ENCODE measurements at regions not wholly inside any gene's neighbourhood (a gene's known extent, or its start where the extent isn't known, plus 50 kb on each side); places are given as distances from the start of the nearest gene placed in this dataset.
A peak's percentile ranks its signal among the peaks of the same experiment; 100 is the strongest.

DNA sequence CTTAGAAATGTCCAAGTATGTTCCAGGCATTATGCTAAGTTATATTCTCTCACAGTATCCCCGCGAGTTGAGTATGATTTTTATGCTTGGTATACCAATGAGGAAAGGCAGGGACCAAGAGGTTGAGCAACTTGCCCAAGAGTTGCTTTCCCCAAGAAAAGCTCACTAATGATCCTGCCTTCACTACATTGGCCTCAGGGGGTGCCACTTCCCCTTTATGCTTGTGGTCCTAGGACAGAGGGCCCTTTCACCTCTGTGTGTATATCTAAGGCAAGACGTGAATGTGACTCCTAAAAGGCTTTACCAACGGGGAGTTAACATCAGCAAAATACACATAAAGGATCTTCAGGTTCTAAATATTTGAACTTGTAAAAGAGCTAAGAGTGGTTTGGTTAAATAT is 164.4 kb upstream of the CPEB2 start:
- no peak overlapping the region for H2AFZ ChIP-seq (ENCODE audit: low read length)
- H3K14ac ChIP-seq (ENCODE audit: insufficient read length) = no peak overlapping the region
- no peaks in the 10 kb centered on the region for H4K20me1 ChIP-seq (replicated peaks in 1 of 2; ENCODE audit: control insufficient read depth in 1 of 2, insufficient read depth in 2 of 2, low read length in 2 of 2)
- no peak overlapping the region for H3K27ac ChIP-seq (ENCODE audit: low read depth, low read length)
- no peak overlapping the region for H4K8ac ChIP-seq (ENCODE audit: extremely low read depth, insufficient read depth, low read length)
- no peak overlapping the region for H2BK120ac ChIP-seq (replicated peaks; ENCODE audit: low read depth, low read length)
- H3K9ac ChIP-seq (replicated peaks in 1 of 4; ENCODE audit: extremely low read depth in 1 of 4, low read depth in 3 of 4, low read length in 3 of 4) = no peak overlapping the region
- H4K91ac ChIP-seq (replicated peaks; ENCODE audit: insufficient read length, low read length) = no peak overlapping the region
- no peak overlapping the region for H3K56ac ChIP-seq (replicated peaks; ENCODE audit: insufficient read length, low read depth, low read length)
- H3K9me3 ChIP-seq (ENCODE audit: insufficient read depth in 2 of 2, low read depth in 1 of 2, low read length in 1 of 2) = no peaks in the 10 kb centered on the region; a peak in 1 of 4 replicates
- no peak overlapping the region for H3K4ac ChIP-seq (replicated peaks; ENCODE audit: insufficient read length, low read depth, low read length)
- no peaks in the 10 kb centered on the region for H3K27me3 ChIP-seq (replicated peaks in 1 of 4; ENCODE audit: control insufficient read depth in 3 of 4, extremely low read depth in 1 of 4, insufficient read depth in 3 of 4, low read length in 3 of 4)
- ChIA-PET CTCF (ENCODE audit: partially characterized antibody) (interaction anchor here (0.7 to 2.0 kb wide), 6 partner anchors 10 to 360 kb away, joined by 3 to 9 read pairs (median 4); no protein-coding TSS in a partner anchor), POLR2A (ENCODE audit: partially characterized antibody) (no interaction called here)
- H3K4me1 ChIP-seq (replicated peaks in 1 of 4; ENCODE audit: control insufficient read depth in 3 of 4, insufficient read depth in 4 of 4, low read length in 3 of 4) = no peaks in the 10 kb centered on the region
- TF ChIP-seq CEBPB (IDR thresholded peaks at IDR 0.05; ENCODE audit: low read depth, low read length) = peak; percentile 66; the same call in 1 of the 2 replicates
- TF ChIP-seq YY1 (IDR thresholded peaks at IDR 0.05; ENCODE audit: low read depth, low read length) = no peak
- peak; percentile 16 to 38 (median 21); a peak in 3 of 4 replicates for TF ChIP-seq CTCF (IDR thresholded peaks at IDR 0.05; ENCODE audit: control extremely low read depth in 1 of 3, insufficient read depth in 1 of 3, low read depth in 1 of 3, low read length in 3 of 3)
- TF ChIP-seq RAD21 (IDR thresholded peaks at IDR 0.05 in 1 of 2, conservative IDR thresholded peaks at IDR 0.05 in 1 of 2; ENCODE audit: low read depth in 2 of 2, low read length in 2 of 2) = peak; percentile 40 to 48; a peak in 3 of 4 replicates
- 94% methylated on average over 4 of the region's 4 CpGs; no CpG with 5 or more reads in 1 of the 2 experiments for WGBS, 2 experiments (ENCODE audit: extremely low coverage in 1 of 2, insufficient coverage in 1 of 2, insufficient read length in 1 of 2, insufficient replicate concordance in 2 of 2, low coverage in 1 of 2, low lambda C conversion rate in 2 of 2, missing lambda C conversion rate in 1 of 2)
- no peak overlapping the region for H2BK5ac ChIP-seq (ENCODE audit: low read depth, low read length)
- no peaks in the 10 kb centered on the region for H3K23me2 ChIP-seq (ENCODE audit: low read depth, low read length)
- H2BK12ac ChIP-seq (ENCODE audit: low read depth, low read length) = no peak overlapping the region
- no peak overlapping the region for H3K18ac ChIP-seq (ENCODE audit: extremely low read depth, low read length)
- H3K79me1 ChIP-seq (ENCODE audit: low read depth, low read length) = no peaks in the 10 kb centered on the region
- H3K4me2 ChIP-seq (ENCODE audit: insufficient read depth in 1 of 2, low read depth in 2 of 2, low read length in 2 of 2) = no peak overlapping the region
- H3K36me3 ChIP-seq (ENCODE audit: control insufficient read depth in 2 of 4, insufficient read depth in 4 of 4, low read length in 3 of 4) = no peaks in the 10 kb centered on the region
- no peak overlapping the region for H2BK15ac ChIP-seq (ENCODE audit: low read length)
- DNase-seq (ENCODE audit: low read depth in 1 of 2, low spot score in 2 of 2) (no peak), FAIRE-seq (peak; percentile 45)
- H3K4me3 ChIP-seq (ENCODE audit: extremely low read depth in 1 of 4, insufficient read depth in 2 of 4, low read depth in 3 of 4, low read length in 4 of 4) = no peak overlapping the region
- H2BK20ac ChIP-seq (ENCODE audit: low read length) = no peak overlapping the region
- no peaks in the 10 kb centered on the region for H3K79me2 ChIP-seq (ENCODE audit: control insufficient read depth in 1 of 2, insufficient read depth in 2 of 2, low read length in 2 of 2)
- H4K5ac ChIP-seq (ENCODE audit: insufficient read length, low read depth, low read length) = no peak overlapping the region
- no peak overlapping the region for H3K23ac ChIP-seq (ENCODE audit: insufficient read length)
- H2AK5ac ChIP-seq (ENCODE audit: low read depth, low read length) = no peak overlapping the region

All from H1 (cell line).